ENCODE measurements at regions not wholly inside any gene's neighbourhood (a gene's known extent, or its start where the extent isn't known, plus 50 kb on each side); places are given as distances from the start of the nearest gene placed in this dataset.

GRCh38 chr1:240711020-240711419 lies 99.1 kb upstream of the GREM2 start:
- Histone ChIP-seq H3K4me1 (no peaks in the 10 kb centered on the region), H3K27me3 (no peaks in the 10 kb centered on the region), H3K27ac (no peak overlapping the region), H3K9me3 (no peaks in the 10 kb centered on the region), H3K36me3 (no peaks in the 10 kb centered on the region), H3K4me3 (no peak overlapping the region)
- DNase-seq (ENCODE audit: low spot score) = no peak
- no peak for TF ChIP-seq CTCF (IDR thresholded peaks at IDR 0.05)

GRCh38 chr1:240709676-240710075 lies 97.7 kb upstream of the GREM2 start:
- Histone ChIP-seq H3K9me3 (no peaks in the 10 kb centered on the region), H3K4me1 (no peaks in the 10 kb centered on the region), H3K27me3 (no peaks in the 10 kb centered on the region), H3K4me3 (no peak overlapping the region), H3K27ac (no peak overlapping the region), H3K36me3 (no peaks in the 10 kb centered on the region)
- TF ChIP-seq CTCF (IDR thresholded peaks at IDR 0.05) = no peak
- no peak for DNase-seq (ENCODE audit: low spot score)

GRCh38 chr1:240706150-240706935 lies 94.4 kb upstream of the GREM2 start:
- no peak for TF ChIP-seq CTCF (IDR thresholded peaks at IDR 0.05)

GRCh38 chr1:240705579-240705978 lies 93.6 kb upstream of the GREM2 start:
- no peak overlapping the region for H3K27ac ChIP-seq
- H3K36me3 ChIP-seq = no peaks in the 10 kb centered on the region
- H3K27me3 ChIP-seq = no peaks in the 10 kb centered on the region
- no peak overlapping the region for H3K4me3 ChIP-seq
- no peak for TF ChIP-seq CTCF (IDR thresholded peaks at IDR 0.05)
- no peaks in the 10 kb centered on the region for H3K4me1 ChIP-seq
- DNase-seq (ENCODE audit: low spot score) = no peak
- no peaks in the 10 kb centered on the region for H3K9me3 ChIP-seq

More at GRCh38 chr1:240706150-240706935, 94.4 kb upstream of the GREM2 start:
- no peak for DNase-seq (ENCODE audit: low spot score)
- no peak overlapping the region for H3K27ac ChIP-seq
- no peaks in the 10 kb centered on the region for H3K9me3 ChIP-seq
- H3K4me1 ChIP-seq = no peaks in the 10 kb centered on the region
- no peaks in the 10 kb centered on the region for H3K27me3 ChIP-seq
- H3K36me3 ChIP-seq = no peaks in the 10 kb centered on the region
- H3K4me3 ChIP-seq = no peak overlapping the region

GRCh38 chr1:240701412-240701811 lies 89.5 kb upstream of the GREM2 start:
- Histone ChIP-seq H3K36me3 (no peaks in the 10 kb centered on the region), H3K4me3 (no peak overlapping the region), H3K9me3 (no peaks in the 10 kb centered on the region), H3K27ac (no peak overlapping the region), H3K27me3 (no peaks in the 10 kb centered on the region), H3K4me1 (no peaks in the 10 kb centered on the region)
- no peak for DNase-seq (ENCODE audit: low spot score)
- no peak for TF ChIP-seq CTCF (IDR thresholded peaks at IDR 0.05)

- Histone ChIP-seq H3K4me3 (no peak overlapping the region), H3K36me3 (no peaks in the 10 kb centered on the region), H3K27ac (no peak overlapping the region), H3K9me3 (no peaks in the 10 kb centered on the region), H3K4me1 (no peaks in the 10 kb centered on the region), H3K27me3 (no peaks in the 10 kb centered on the region)
- TF ChIP-seq CTCF (IDR thresholded peaks at IDR 0.05) = no peak
- DNase-seq (ENCODE audit: low spot score) = no peak
These were observed 83.5 kb upstream of the GREM2 start for GRCh38 chr1:240695416-240695815.

Data from right atrium auricular region (tissue), 2 donors.